Stimulated activated CD4-positive, alpha-beta T cell treated with anti-CD3 and anti-CD28 coated beads, TNF-alpha, amount 100 ng/mL, for 1 hour (primary cell): ENCODE measurements at regions not wholly inside any gene's neighbourhood (a gene's known extent, or its start where the extent isn't known, plus 50 kb on each side); places are given as distances from the start of the nearest gene placed in this dataset.
"Not testable (repeated sequence)": the region's sequence is repeated elsewhere in the genome, so short reads cannot be mapped to it uniquely, and the experiment has no call there.

Experiments used
- DNase-seq, 3 donors: peaks; one replicate each; pipeline ENCODE4 v3.0.0-alpha.2; 2020; ENCODE audit warnings: low read depth in 3 of 3, low spot score in 1 of 3

DNA sequence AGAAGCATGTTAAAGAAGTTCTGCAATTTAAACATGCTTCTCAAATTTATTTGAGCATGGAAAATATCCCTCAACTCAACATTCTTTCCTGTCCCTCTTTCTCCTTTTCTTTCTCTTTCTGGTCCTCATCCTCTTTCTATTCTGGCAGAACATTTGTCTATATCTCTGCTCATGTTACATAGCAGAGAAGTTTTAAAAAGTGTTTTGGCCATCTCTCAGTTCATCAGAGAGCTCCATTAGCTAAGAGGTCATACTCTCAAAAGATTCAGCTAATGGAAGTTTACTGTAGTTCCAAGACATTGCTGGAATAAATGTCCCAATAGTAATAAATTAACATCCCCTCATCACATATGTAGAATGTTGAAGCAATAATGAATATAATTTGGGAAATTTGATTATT is 53.5 kb downstream of the XCL2 start:
- no peak for DNase-seq

DNA sequence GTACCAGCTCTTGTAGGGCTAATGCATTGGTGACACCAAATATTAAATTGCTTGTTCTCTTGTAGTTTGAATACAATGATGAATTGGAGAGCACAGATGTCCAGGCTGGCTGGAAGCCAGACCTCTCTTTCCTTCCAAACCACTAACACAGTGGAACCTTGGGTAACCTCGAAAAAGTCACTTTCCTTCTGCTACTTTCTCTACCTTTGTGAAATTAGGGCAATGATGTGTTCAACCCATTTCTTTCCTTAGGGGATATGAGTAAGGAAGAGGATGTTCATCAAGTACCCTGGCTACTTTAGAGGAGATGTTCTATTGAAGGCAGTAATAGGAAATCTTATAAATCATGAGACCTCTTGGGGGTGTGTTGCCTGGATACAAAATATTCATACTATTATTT is 55.7 kb downstream of the XCL2 start:
- DNase-seq, result no peak

DNA sequence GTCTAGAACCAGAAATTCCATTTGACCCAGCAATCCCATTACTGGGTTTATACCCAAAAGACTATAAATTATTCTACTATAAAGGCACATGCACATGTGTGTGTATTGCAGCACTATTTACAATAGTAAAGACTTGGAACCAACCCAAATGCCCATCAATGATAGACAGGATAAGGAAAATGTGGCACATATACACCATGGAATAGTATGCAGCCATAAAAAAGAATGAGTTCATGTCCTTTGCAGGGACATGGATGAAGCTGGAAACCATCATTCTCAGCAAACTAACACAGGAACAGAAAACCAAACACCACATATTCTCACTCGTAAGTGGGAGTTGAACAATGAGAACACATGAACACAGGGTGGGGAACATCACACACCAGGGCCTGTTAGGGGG is 57.0 kb downstream of the XCL2 start:
- not testable (repeated sequence) for DNase-seq

DNA sequence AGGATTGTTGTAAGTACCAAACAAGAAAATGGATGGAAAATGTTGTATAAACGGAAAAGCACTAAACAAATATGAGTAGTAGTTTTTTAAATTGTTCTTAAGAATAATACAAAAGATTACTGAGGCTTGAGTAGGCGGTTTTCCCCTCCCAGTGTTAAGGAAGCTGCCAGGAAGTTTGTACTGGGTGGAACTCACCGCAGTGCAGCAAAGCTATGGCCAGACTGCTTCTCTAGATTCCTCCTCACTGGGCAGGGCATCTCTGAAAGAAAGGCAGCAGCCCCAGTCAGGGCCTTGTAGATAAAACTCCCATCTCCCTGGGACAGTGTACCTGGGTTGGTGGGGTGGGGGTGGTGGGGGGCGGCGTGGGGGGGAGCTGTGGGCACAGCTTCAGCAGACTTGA is 58.7 kb downstream of the XCL2 start:
- no peak for DNase-seq

DNA sequence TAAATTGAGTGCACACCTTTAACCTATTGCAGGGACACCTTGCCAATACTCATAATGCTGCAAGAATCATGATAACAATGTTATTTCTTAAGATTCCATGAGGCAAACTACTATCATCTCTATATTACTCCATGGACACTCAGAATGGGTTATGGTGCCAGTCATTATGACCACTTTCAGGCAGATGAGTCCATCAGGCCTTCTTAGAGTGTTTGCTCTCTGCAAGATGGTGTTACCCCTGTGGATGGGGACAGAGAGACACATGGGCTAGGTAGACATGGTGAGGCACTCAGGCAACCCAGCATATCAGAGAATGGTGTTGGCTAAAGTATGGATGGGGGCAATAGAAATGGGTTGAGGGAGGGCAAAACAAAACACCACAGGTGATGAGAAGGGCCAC is 59.7 kb downstream of the XCL2 start:
- no peak for DNase-seq

DNA sequence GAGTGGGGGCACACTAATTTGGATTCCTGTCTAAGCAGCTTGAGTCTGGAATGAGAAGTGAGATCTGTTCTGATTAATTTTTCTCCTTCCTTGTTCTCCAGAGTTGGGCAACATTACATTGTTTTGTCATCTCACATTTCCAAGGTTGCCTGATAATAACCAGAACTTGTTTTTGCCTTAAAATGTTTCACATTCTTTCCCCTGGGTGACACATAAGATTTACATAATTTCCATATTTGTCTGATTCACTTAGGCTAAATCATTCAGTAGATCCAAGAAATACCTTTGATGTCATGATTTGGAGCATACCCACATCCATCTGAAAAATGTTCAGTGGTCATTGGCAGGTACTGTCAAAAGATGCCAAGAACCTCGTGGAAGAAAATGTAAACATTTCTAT is 60.3 kb downstream of the XCL2 start:
- DNase-seq, result no peak

DNA sequence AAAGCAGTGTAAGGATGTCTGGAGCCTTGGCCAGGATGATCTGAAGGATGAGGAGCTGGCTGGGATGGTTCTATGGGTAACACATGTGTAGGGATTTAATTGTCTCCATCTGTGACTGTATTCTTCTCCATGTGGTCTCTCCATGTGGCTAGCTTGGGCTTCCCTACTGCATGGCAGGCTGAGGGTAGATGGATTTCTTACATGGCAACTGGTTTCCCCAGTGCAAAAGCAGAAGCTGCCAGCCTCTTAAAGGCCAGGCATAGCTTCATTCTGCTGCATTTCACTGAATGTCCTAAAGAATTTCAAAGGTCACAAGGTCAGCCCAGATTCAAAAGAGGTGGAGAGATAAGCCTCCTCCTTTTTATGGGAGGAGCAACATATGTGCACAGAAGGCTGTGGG is 61.7 kb downstream of the XCL2 start:
- DNase-seq, result no peak

DNA sequence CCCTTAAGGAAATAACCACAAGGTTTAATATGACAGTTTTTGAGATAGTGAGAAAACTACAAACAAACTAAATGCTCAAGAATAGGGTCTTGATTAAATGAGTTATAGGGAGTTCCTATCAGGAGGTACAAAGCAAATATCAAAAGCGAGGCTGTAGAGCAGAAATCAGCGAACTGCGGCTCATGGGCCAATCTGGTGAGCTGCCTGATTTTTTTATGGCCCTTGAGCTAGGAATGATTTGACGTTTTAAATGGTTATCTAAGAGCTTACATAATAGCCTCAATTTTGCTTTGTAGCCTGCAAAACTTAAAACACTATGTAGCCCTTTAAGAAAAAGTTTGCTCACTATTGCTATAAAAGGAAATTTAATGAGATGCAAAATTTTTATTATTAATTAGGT is 62.2 kb downstream of the XCL2 start:
- DNase-seq, result no peak

DNA sequence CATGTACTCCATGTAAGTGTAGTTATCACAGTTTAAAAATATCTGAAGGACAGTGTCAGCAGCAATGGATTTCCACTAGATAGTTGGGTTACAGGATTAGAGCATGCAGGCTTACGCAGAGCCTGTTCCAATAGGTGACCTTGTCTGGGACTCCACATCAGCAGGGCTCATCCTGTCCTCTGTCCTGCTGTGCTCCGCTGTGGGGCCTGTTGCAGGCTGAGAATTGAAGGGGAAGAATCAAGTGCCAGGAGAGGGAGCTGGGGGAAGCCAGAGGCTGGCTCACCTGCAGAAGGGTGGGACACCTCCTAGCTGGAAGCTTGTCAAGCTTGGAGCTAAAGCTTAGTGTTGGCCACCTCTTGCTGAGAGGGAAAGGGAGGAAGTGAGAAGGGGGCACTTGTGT is 62.8 kb downstream of the XCL2 start:
- DNase-seq, result no peak

DNA sequence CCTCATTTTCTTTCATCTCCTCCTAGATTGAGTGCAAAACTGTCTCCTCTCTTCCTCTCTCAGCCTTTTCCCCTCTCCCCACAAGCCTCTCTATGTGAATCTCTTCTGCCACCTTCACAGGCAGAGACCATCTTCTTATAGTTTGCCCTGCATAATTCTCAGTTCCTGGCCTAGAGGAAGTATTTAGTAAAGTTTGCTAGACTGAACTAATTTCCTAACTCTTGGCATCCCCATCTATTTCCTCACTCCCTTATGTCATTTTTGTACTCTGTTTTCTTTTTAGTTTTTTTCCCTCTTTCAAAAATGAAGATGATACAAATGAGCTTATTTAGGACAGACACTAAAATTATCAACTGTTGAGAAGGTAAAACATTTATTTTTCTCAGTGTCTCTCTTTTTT is 66.0 kb downstream of the XCL2 start:
- DNase-seq, result no peak

DNA sequence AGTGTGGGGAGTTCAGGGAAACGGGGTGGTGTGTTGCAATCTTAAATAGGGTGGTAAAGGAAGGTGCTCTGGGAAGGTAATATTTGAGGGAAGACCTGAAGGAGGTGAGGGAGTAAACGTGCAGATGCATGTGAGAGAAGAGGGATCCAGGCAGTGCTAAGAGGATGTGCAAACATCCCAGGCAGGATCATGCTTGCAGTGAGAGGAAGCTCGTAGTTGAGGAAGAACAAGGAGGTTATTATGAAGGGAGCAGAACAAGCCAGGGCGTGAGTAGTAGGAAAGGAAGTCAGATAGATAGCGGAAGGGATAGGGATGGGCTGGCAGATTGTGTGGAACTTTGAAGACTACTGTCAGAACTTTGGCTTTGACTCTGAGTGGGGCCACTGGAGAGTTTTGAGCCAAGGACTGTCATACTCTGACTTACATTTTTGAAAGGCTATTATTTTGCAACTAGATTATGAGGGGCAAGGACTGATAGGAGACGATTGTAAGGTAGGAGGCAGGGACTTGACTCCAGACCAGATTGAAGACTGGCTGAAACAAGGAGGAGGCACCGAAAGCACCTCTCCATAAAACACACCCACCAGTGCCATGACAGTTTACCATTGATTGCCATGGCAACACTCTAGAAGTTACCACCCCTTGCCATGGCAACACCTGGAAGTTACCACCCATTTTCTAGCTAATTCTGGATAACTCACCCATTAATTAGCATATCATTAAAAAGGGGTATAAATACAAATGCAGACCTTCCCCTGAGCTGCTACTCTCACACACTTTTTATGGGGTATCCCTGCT is 67.0 kb downstream of the XCL2 start:
- DNase-seq, result no peak

DNA sequence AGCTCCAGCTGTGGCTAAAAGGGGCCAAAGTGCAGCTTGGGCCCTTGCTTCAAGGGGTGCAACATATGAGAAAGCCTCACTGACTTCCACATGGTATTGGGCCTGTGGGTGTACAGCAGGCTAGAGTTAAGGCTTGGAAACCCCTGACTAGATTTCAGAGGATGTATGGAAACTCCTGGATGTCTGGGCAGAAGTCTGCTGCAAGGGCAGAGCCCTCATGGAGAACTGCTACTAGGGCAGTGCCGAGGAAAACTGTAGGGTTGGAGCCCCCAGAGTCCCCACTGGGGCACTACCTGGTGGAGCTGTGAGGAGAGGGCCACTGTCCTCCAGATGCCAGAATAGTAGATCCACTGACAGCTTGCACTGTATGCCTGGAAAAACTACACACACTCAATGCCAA is 69.5 kb downstream of the XCL2 start:
- no peak for DNase-seq

DNA sequence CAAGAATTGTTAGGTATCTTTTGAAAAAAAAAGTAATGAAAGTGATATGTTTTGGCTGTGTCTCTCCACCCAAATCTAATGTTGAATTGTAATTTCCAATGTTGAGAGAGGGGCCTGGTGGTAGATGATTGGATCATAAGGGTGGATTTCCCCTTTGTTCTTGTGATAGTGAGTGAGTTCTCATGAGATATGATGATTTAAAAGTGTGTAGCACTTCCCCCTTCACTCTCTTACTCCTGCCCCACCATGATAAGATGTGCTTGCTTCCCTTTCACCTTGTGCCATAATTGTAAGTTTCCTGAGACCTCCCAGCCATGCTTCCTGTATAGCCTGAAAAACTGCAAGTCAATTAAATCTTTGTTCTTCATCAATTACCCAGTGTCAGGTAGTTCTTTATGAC is 70.7 kb downstream of the XCL2 start:
- no peak for DNase-seq

DNA sequence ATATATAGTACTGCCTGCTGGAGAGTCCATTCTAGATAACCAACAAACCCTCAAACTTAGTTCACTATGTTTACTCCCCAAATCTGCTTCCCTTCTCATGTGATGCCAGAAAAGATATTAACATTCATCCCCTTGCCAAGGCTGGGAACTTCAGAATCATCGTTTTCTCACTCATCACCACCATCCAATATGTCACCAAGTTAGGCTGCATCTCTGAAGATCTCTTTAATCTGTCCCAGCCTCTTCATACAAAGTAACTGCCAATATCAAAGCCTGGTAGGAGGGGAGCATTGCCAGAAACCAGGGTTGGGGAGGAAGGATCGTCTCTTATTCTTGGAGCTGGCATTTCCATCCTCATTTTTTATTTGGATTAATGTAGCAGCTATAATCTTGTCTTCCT is 71.6 kb downstream of the XCL2 start:
- no peak for DNase-seq

DNA sequence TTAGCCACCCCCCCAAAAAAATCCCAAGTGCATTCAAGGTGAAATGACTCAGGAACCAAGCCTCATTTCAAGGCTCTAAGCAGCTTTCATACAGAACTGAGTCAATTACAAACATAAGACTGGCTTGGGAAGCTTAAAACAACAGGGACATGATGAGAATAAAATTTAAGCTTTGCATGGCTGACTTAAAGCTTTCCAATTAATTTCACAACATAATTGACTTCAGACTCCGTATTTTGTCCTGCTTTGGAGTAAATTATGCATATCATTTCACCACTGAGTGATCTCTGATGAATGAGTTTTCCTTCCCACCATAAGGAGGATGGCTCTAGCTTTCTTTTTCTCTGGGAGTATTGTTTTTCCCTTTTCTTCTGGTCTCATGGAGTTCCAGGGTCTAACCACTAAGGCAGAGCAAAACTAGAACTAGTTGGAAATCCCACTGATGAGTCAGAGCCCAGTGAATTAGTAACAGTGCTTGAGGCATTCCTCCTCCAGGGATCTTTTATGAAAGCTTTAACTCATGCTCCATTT is 72.8 kb downstream of the XCL2 start:
- DNase-seq, result no peak

DNA sequence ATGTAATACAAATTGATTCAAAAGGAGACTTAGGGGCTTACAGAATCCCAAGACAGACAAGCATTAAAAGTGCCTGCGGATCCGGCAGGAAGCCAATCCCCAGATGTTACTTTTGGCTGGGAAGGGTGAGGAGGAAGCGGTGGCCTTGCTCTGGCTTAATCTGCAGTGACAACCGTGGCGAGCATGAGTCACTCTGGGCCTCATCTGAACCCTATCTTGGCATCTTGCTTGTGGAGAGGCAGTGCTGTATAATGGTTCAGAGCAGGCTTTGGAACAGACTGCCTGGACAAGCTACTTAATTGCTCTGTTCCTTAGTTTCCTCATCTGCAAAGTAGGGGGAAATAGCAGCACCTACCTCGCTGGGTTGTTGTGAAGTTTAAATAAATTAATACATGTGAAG is 74.1 kb downstream of the XCL2 start:
- DNase-seq, result no peak

DNA sequence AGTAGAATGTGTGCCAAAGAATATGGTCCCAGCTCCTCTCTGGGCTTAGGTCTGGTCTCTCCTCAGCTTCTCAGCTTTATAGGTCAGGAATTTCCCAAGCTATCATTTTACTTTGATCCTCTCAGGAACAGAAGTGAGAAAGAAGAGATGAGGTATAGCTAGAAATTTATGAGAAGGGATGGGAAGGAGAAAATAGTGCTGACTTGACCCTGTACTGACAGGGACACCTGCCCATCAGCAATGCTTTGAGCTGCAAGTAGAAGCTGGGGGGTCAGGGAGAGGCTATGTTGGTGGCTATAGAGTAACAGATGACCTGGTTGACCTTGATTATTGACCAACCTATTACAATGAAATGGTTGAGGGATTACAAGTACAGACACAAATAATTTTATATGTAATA is 75.0 kb downstream of the XCL2 start:
- no peak for DNase-seq

DNA sequence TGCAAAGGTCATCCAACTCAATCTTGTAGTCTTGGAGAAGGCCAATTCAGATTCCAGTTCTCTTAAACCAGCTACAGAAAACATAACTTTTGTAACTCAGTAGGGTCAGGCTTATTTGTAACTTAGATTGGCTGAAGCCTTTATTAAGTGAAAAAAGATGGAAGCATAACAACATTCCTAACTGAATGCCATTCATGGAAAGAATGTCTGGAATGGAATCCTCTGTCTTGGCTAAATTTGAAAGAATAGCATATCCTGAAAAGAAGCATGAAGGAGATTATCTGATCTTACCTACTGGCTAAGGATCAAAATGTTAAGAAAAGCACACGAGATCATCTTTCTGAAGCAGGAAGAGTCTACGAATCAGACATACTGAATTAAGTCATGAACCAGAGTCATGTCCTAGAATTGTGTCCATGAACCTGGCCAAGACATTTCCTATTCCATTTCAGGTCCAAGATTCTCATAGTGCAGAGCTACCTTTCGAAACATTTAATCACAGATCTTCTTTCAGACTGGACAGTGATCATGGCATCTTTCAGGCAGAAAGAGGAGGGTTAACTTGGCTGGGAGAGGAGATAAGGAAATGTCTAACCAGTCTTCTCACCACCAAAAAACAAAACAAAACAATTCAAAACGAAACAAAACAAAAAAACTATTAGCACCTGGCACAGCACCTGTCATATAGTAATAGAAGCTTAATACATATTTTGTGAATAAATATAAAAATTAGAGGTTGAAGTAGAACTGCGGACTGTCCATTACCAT is 75.6 kb downstream of the XCL2 start:
- DNase-seq, result no peak

DNA sequence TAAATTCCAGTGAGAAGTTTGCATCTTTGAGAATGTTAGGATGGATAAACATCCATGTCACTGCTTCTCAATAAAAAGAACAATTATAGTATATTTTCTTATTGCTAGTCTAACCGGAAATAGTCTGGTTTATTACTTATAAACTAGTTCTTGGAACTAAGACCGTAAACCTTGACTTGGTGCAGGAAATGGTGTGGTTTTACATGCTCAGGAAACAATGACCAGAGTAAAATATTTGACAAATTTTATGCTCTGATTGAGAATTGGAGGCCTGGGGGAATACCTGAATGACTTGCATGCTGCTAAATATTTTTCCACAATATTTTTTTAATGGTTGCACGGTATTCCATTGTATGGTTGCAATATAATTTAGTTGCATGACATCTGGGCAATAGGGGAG is 76.3 kb downstream of the XCL2 start:
- DNase-seq, result no peak

DNA sequence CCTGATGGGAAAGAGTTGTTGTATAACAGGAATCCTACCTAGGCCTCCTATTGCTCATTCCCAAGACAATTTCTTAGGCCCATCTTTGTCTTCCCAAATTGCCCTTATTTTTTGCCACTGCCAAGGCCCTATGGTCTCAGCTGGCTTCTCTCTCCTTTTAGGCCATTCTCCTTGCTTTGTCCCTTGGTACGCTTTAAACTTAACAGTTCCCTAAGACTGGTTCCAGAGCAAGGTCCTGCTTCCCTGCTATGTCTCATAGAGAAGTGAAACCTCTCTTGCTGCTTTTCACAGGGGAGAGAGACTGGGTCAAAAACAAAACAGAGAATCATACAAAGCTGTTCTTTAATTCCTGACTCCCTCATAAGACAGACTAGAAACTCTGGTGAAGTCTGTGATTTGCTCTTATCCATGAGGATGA is 77.1 kb downstream of the XCL2 start:
- no peak for DNase-seq

DNA sequence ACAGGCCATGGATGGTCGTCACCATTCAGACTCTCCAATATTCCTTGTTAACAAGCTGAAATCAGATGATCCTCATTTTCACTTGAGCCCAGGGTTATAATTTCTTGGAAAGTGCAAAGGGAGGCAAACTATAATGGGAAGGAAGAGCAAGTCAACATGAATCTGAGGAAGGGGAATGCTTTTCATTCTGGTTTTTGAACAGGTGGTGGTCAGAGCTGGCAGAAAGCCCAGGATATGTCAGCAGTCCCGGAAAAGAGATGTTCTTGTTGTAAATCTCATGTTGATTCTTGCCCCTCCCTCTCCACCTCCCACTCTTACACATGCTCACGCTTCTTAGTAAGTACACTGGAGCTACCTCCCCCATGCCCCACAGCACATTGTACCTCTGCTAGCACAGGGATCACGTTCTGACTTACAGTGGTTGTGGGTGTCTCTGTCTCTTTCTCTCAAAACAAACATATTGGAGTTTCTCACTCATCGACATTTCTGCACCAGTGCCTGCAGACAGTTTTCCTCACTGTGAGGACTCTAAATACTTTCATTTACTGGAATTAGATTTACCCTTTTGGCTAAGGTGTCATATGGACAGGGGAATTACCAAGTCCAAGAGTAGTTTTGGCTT is 77.6 kb downstream of the XCL2 start:
- no peak for DNase-seq

DNA sequence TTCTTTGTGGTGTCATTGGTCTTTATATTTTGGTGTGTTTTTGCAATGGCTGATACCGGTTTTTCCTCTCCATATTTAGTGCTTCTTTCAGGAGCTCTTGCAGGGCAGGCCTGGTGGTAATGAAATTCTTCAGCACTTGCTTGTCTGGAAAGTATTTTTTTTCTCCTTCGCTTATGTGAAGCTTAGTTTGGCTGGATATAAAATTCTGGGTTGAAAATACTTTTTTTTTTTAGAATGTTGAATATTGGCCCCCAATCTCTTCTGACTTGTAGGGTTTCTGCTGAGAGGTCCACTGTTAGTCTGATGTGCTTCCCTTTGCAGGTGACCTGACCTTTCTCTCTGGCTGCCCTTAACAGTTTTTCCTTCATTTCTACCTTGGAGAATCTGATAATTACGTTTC is 82.7 kb downstream of the XCL2 start:
- DNase-seq, result not testable (repeated sequence)
